ENCODE measurements at regions not wholly inside any gene's neighbourhood (a gene's known extent, or its start where the extent isn't known, plus 50 kb on each side); places are given as distances from the start of the nearest gene placed in this dataset.
"Not testable (repeated sequence)": the region's sequence is repeated elsewhere in the genome, so short reads cannot be mapped to it uniquely, and the experiment has no call there.

GRCh38 chr16:22694887-22695382 lies 119.0 kb upstream of the HS3ST2 start:
- Histone ChIP-seq H3K36me3 (replicated peaks) (no peaks in the 10 kb centered on the region), H3K9me3 (peaks cover 2% of the 10 kb centered on the region; the same call in 1 of the 2 replicates), H3K27me3 (ENCODE audit: low read depth) (peaks cover 11% of the 10 kb centered on the region), H3K4me3 (no peak overlapping the region), H3K4me1 (no peaks in the 10 kb centered on the region)
- no peak for DNase-seq (ENCODE audit: low spot score in 2 of 2)
- in situ Hi-C loops (cut with MboI; ENCODE audit: low sequenced_read_pairs): loop anchor here (5.0 kb wide), 1 partner anchor 1113 kb away; no protein-coding TSS in a partner anchor

- DNase-seq (ENCODE audit: low spot score in 2 of 2); H3K4me1 ChIP-seq; H3K4me3 ChIP-seq; H3K36me3 ChIP-seq (replicated peaks); H3K9me3 ChIP-seq: not testable (repeated sequence)
- in situ Hi-C loops (cut with MboI; ENCODE audit: low sequenced_read_pairs): loop anchor here (5.0 kb wide), 1 partner anchor 1113 kb away; no protein-coding TSS in a partner anchor
- peaks cover 11% of the 10 kb centered on the region for H3K27me3 ChIP-seq (ENCODE audit: low read depth)
Measured at GRCh38 chr16:22695773-22696172, 118.2 kb upstream of the HS3ST2 start.

- Histone ChIP-seq H3K4me1 (no peaks in the 10 kb centered on the region), H3K36me3 (replicated peaks) (no peaks in the 10 kb centered on the region), H3K4me3 (no peak overlapping the region), H3K9me3 (peaks cover 2% of the 10 kb centered on the region; the same call in 1 of the 2 replicates), H3K27me3 (ENCODE audit: low read depth) (peaks cover 7% of the 10 kb centered on the region; the same call in 1 of the 2 replicates)
- in situ Hi-C loops (cut with MboI; ENCODE audit: low sequenced_read_pairs): loop anchor here (5.0 kb wide), 1 partner anchor 1117 kb away; no protein-coding TSS in a partner anchor
- DNase-seq (ENCODE audit: low spot score in 2 of 2): no peak
Measured at GRCh38 chr16:22699356-22699755, 114.6 kb upstream of the HS3ST2 start.

DNA sequence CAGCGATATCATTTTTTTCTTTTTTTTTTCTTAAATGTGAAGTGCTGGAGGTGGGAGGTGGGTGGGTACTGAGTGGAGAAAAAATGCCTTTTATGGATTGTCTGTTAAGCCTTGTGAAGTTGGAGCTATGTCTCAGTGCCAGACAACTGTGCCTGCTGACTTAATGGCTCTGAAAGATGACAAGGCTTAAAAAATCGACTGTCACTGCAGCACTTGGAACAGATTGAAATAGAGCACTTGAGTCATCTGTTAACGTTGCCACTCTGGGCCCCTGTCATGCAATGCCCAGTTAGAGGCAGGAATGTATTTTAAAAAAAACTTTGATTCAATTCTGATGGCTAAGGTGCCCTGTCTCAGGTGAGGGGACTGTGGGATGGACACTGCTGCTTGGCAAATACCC lies 108.2 kb upstream of the HS3ST2 start:
- no peaks in the 10 kb centered on the region for H3K36me3 ChIP-seq (replicated peaks)
- H3K4me3 ChIP-seq: no peak overlapping the region
- in situ Hi-C loops (cut with MboI; ENCODE audit: low sequenced_read_pairs): no loop called here
- DNase-seq (ENCODE audit: low spot score in 2 of 2): no peak
- H3K9me3 ChIP-seq: no peaks in the 10 kb centered on the region
- peaks cover 4% of the 10 kb centered on the region for H3K27me3 ChIP-seq (ENCODE audit: low read depth)
- no peaks in the 10 kb centered on the region for H3K4me1 ChIP-seq

DNA sequence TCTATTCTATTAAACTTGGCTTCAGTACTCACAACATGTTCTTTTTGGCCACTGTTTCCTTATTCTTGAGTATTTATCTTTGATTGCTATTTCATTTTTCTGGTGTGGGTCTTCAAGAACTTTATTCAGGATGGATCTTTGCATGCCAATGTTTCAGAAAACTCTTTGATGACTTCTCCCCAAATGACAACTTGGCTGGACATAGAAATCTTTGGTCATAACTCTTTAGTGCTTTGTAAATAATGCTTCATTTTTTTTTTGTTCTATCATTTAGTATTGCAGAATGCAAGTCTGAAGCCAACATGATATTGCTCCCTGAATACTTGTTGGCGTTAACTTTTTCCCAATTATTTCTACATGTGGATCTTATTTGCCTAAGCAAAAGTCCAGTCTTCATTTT lies 103.6 kb upstream of the HS3ST2 start:
- in situ Hi-C loops (cut with MboI; ENCODE audit: low sequenced_read_pairs): no loop called here
- no peak for DNase-seq (ENCODE audit: low spot score in 2 of 2)
- H3K36me3 ChIP-seq (replicated peaks): no peaks in the 10 kb centered on the region
- H3K4me3 ChIP-seq: no peak overlapping the region
- H3K4me1 ChIP-seq: no peaks in the 10 kb centered on the region
- H3K27me3 ChIP-seq (ENCODE audit: low read depth): no peaks in the 10 kb centered on the region
- H3K9me3 ChIP-seq: no peaks in the 10 kb centered on the region

- Histone ChIP-seq H3K9me3 (no peaks in the 10 kb centered on the region), H3K27me3 (ENCODE audit: low read depth) (no peaks in the 10 kb centered on the region), H3K36me3 (replicated peaks) (no peaks in the 10 kb centered on the region), H3K4me3 (no peak overlapping the region), H3K4me1 (no peaks in the 10 kb centered on the region)
- in situ Hi-C loops (cut with MboI; ENCODE audit: low sequenced_read_pairs): no loop called here
- no peak for DNase-seq (ENCODE audit: low spot score in 2 of 2)
Measured at GRCh38 chr16:22711847-22712246, 102.1 kb upstream of the HS3ST2 start.

- Histone ChIP-seq H3K9me3 (no peaks in the 10 kb centered on the region), H3K4me1 (no peaks in the 10 kb centered on the region), H3K27me3 (ENCODE audit: low read depth) (no peaks in the 10 kb centered on the region), H3K4me3 (no peak overlapping the region), H3K36me3 (replicated peaks) (no peaks in the 10 kb centered on the region)
- no peak for DNase-seq (ENCODE audit: low spot score in 2 of 2)
- in situ Hi-C loops (cut with MboI; ENCODE audit: low sequenced_read_pairs): no loop called here
Measured at GRCh38 chr16:22712471-22712870, 101.5 kb upstream of the HS3ST2 start.

DNA sequence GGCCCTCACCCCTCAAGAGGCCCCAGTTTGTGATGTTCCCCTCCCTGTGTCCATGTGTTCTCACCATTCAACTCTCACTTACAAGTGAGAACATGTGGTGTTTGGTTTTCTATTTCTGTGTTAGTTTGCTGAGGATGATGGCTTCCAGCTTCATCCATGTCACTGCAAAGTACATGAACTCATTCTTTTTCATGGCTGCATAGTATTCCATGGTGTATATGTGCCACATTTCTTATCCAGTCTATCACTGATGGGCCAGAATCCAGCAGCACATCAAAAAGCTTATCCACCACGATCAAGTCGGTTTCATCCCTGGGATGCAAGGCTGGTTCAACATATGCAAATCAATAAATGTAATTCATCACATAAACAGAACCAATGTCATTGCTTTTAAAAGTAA lies 95.4 kb upstream of the HS3ST2 start:
- H3K4me1 ChIP-seq; in situ Hi-C loops (cut with MboI; ENCODE audit: low sequenced_read_pairs); H3K36me3 ChIP-seq (replicated peaks); H3K27me3 ChIP-seq (ENCODE audit: low read depth); DNase-seq (ENCODE audit: low spot score in 2 of 2); H3K9me3 ChIP-seq; H3K4me3 ChIP-seq: not testable (repeated sequence)

DNA sequence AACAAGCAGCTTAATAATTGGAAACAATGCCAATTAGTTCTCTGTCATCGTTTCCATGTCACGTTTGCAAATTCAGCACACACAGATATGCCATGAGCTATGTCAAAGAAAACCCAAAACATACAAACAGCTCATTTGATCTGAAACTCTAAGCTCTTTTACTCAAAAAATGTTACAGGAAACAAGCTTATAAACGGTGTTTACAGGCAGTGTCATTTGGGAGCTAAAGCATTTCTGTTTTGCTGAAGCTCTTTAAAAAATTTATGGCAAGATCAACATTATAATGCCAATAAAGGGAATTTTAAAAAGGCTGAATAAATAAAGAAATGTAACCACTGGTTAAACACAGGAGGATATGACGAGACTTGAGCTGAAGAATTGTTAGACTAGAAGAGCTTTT lies 94.0 kb upstream of the HS3ST2 start:
- 0 out of 2 replicates have a peak, but pooled peaks cover 4% of the 10 kb centered on the region for H3K27me3 ChIP-seq (ENCODE audit: low read depth)
- DNase-seq (ENCODE audit: low spot score in 2 of 2): no peak
- in situ Hi-C loops (cut with MboI; ENCODE audit: low sequenced_read_pairs): no loop called here
- no peak overlapping the region for H3K4me3 ChIP-seq
- H3K4me1 ChIP-seq: no peaks in the 10 kb centered on the region
- H3K36me3 ChIP-seq (replicated peaks): no peaks in the 10 kb centered on the region
- H3K9me3 ChIP-seq: no peaks in the 10 kb centered on the region

- H3K36me3 ChIP-seq (replicated peaks): no peaks in the 10 kb centered on the region
- no peak for DNase-seq (ENCODE audit: low spot score in 2 of 2)
- 0 out of 2 replicates have a peak, but pooled peaks cover 4% of the 10 kb centered on the region for H3K27me3 ChIP-seq (ENCODE audit: low read depth)
- no peak overlapping the region for H3K4me3 ChIP-seq
- in situ Hi-C loops (cut with MboI; ENCODE audit: low sequenced_read_pairs): no loop called here
- no peaks in the 10 kb centered on the region for H3K9me3 ChIP-seq
- H3K4me1 ChIP-seq: no peaks in the 10 kb centered on the region
Measured at GRCh38 chr16:22721511-22722100, 92.4 kb upstream of the HS3ST2 start.

GRCh38 chr16:22722551-22723541 lies 91.1 kb upstream of the HS3ST2 start:
- DNase-seq (ENCODE audit: low spot score in 2 of 2); H3K9me3 ChIP-seq; H3K4me3 ChIP-seq; H3K4me1 ChIP-seq; in situ Hi-C loops (cut with MboI; ENCODE audit: low sequenced_read_pairs); H3K27me3 ChIP-seq (ENCODE audit: low read depth); H3K36me3 ChIP-seq (replicated peaks): not testable (repeated sequence)

DNA sequence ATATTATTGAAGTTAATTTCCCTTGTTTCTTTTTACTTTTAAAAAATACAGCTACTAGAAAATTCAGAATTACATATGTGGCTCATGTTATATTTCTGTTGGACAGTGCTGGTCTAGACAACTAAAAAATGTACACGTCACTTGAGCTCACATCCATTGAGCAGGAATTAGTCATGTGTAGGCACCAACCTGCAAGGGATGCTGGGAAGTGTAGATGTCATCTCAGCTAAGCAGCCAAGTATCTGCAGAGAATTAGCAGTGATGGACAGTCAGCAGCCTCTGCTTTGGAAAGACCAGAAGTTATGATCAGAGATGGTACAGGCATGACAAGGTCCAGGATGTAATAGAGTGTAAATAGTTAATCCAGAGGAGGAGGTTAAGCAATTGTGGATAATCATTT lies 87.1 kb upstream of the HS3ST2 start:
- Histone ChIP-seq H3K9me3 (no peaks in the 10 kb centered on the region), H3K36me3 (replicated peaks) (no peaks in the 10 kb centered on the region), H3K27me3 (ENCODE audit: low read depth) (peaks cover 3% of the 10 kb centered on the region; the same call in 1 of the 2 replicates), H3K4me1 (no peaks in the 10 kb centered on the region), H3K4me3 (no peak overlapping the region)
- in situ Hi-C loops (cut with MboI; ENCODE audit: low sequenced_read_pairs): no loop called here
- DNase-seq (ENCODE audit: low spot score in 2 of 2): no peak

GRCh38 chr16:22727285-22728166 lies 86.4 kb upstream of the HS3ST2 start:
- Histone ChIP-seq H3K36me3 (replicated peaks) (no peaks in the 10 kb centered on the region), H3K9me3 (no peaks in the 10 kb centered on the region), H3K27me3 (ENCODE audit: low read depth) (peaks cover 3% of the 10 kb centered on the region; the same call in 1 of the 2 replicates), H3K4me3 (no peak overlapping the region), H3K4me1 (no peaks in the 10 kb centered on the region)
- in situ Hi-C loops (cut with MboI; ENCODE audit: low sequenced_read_pairs): no loop called here
- DNase-seq (ENCODE audit: low spot score in 2 of 2): no peak
